Stimulated activated CD4-positive, alpha-beta T cell treated with anti-CD3 and anti-CD28 coated beads, Interleukin-4, amount 100 ng/mL, for 48 hours (primary cell): ENCODE measurements at regions not wholly inside any gene's neighbourhood (a gene's known extent, or its start where the extent isn't known, plus 50 kb on each side); places are given as distances from the start of the nearest gene placed in this dataset.

Experiments
- DNase-seq, 2 donors: peaks; one replicate each; pipeline ENCODE4 v3.0.0-alpha.2; 2020; ENCODE audit warnings: low read depth in 2 of 2

- DNase-seq: no peak
Observed at GRCh38 chr3:28816017-28816416, 464.9 kb upstream of the RBMS3 start.

GRCh38 chr3:28824316-28824715, 456.6 kb upstream of the RBMS3 start:
- DNase-seq: no peak

- no peak for DNase-seq
Observed at GRCh38 chr3:28826840-28827239, 454.0 kb upstream of the RBMS3 start.

GRCh38 chr3:28835249-28835648, 445.6 kb upstream of the RBMS3 start:
- DNase-seq: no peak

GRCh38 chr3:28835751-28836150, 445.1 kb upstream of the RBMS3 start:
- DNase-seq: no peak

- no peak for DNase-seq
Observed at GRCh38 chr3:28836199-28836598, 444.7 kb upstream of the RBMS3 start.

- peak; percentile 13 to 30 for DNase-seq
Observed at GRCh38 chr3:28840976-28841376, 439.9 kb upstream of the RBMS3 start.

GRCh38 chr3:28841441-28841840, 439.4 kb upstream of the RBMS3 start:
- DNase-seq: no peak

- no peak for DNase-seq
Observed at GRCh38 chr3:28844298-28845005, 436.4 kb upstream of the RBMS3 start.

GRCh38 chr3:28845006-28845324, 435.9 kb upstream of the RBMS3 start:
- no peak for DNase-seq

GRCh38 chr3:28846971-28847478, 433.8 kb upstream of the RBMS3 start:
- no peak for DNase-seq

GRCh38 chr3:28847736-28848135, 433.1 kb upstream of the RBMS3 start:
- DNase-seq: no peak

GRCh38 chr3:28850186-28850585, 430.7 kb upstream of the RBMS3 start:
- DNase-seq: no peak

- DNase-seq: no peak
Observed at GRCh38 chr3:28853830-28854229, 427.0 kb upstream of the RBMS3 start.

- DNase-seq: no peak
Observed at GRCh38 chr3:28856796-28857195, 424.1 kb upstream of the RBMS3 start.

GRCh38 chr3:28859897-28860296, 421.0 kb upstream of the RBMS3 start:
- DNase-seq: no peak

- DNase-seq: no peak
Observed at GRCh38 chr3:28860307-28860706, 420.6 kb upstream of the RBMS3 start.

GRCh38 chr3:28863186-28863585, 417.7 kb upstream of the RBMS3 start:
- no peak for DNase-seq

- no peak for DNase-seq
Observed at GRCh38 chr3:28867836-28868235, 413.0 kb upstream of the RBMS3 start.

- no peak for DNase-seq
Observed at GRCh38 chr3:28868897-28869296, 412.0 kb upstream of the RBMS3 start.

- no peak for DNase-seq
Observed at GRCh38 chr3:28877912-28878311, 403.0 kb upstream of the RBMS3 start.

- DNase-seq: no peak
Observed at GRCh38 chr3:28890373-28890772, 390.5 kb upstream of the RBMS3 start.

- no peak for DNase-seq
Observed at GRCh38 chr3:28891485-28891884, 389.4 kb upstream of the RBMS3 start.

GRCh38 chr3:28900301-28900700, 380.6 kb upstream of the RBMS3 start:
- no peak for DNase-seq
